Suppressor macrophage treated with lipopolysaccharide for 1 hour (primary cell): ENCODE measurements at regions not wholly inside any gene's neighbourhood (a gene's known extent, or its start where the extent isn't known, plus 50 kb on each side); places are given as distances from the start of the nearest gene placed in this dataset.

Experiments
- DNase-seq, 3 donors: peaks; one replicate each; pipeline ENCODE4 v3.0.0-alpha.2; 2020 to 2022

- no peak for DNase-seq
Measured at GRCh38 chr2:107323946-107324565, 438.1 kb upstream of the ST6GAL2 start.

DNA sequence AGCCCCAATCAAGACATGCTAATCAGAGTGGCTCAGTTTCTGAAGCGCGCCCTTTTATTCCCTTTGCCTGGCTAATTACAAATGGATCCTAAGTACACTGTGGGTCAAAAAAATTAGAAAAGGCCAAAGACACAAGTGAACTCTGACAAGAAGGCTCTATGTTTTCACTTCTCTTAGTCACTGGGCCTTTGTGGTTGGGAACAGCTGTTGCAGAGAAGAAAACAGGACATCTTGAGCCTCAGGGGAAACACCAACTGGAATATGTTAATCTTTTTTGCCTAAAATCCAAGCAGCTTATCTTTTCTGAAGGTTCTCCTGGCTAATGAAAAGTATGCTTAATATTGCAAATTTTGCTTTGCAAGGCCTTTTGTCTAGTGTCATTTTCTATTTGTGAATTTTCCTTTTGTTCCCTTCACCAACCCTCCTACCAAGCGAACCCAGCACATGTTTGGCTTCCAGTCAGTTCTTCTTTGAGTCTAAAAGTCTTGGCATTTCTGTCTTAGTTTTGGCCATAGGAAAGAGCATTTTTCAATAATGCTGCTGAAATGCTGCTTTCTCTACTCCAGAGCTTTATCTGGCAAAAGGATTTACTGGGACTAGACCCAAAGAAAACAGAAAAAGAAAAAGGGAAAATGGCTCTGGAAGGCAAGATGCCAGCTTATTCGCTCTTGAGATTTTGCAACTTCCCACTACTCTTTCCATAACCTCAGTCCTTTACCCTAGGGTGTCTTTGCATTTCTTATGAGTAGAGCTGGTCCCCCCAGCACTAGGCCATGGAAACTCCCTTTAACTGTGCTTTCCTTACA is 440.2 kb upstream of the ST6GAL2 start:
- no peak for DNase-seq

DNA sequence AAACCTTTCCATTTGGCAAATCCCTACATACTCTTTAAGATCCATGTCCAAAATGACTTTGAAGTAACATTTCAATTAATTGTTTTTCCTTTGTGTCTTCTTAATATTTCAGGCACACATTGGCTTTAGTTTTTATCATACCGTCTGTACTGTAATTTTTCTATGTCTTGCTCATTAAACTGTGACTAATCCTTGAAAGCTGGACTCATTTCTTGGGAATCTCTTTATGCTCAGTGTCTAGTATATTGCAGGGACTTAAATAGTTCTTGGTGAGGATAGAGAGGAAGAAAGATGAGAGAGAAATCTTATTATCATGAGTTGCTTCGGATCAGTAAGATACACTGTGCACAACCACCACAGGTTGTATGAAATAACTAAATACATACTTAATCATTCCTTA is 448.3 kb upstream of the ST6GAL2 start:
- no peak for DNase-seq

- DNase-seq = no peak
Measured at GRCh38 chr2:107336526-107336925, 450.6 kb upstream of the ST6GAL2 start.

DNA sequence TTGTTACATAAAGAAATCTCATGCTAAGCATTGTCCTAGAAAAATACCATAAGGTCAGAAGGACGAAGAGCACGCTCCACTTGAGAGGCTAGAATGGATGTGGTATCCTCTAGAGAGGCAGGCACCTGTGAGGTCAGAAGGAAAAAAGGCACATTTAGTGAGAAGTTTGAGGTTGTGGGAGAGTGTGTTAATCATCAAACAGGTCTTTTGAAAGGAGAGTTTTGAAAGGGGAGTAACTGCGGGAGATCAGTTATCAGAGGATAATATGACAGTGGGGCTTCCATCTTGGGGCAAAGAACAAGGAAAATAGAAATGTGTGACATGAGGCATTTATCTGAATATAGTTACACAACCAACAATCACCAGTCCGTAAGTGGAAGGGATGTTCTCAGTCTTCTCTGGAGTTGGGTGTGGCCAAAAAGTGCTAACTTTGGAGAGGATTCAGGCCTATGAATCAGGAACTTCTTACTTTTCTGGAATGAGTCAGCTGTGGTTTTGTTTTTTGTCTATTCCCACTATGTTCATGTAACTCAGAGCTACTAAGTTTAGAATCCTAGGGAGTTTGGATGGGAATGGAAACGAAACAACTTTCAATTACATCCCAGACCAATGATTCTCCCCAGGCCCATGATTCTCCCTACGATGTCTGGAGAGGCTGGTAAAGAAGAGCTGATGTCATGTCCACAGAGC is 451.4 kb upstream of the ST6GAL2 start:
- DNase-seq = no peak

GRCh38 chr2:107338059-107338458 is 452.1 kb upstream of the ST6GAL2 start:
- no peak for DNase-seq

- no peak for DNase-seq
Measured at GRCh38 chr2:107338571-107338970, 452.6 kb upstream of the ST6GAL2 start.

DNA sequence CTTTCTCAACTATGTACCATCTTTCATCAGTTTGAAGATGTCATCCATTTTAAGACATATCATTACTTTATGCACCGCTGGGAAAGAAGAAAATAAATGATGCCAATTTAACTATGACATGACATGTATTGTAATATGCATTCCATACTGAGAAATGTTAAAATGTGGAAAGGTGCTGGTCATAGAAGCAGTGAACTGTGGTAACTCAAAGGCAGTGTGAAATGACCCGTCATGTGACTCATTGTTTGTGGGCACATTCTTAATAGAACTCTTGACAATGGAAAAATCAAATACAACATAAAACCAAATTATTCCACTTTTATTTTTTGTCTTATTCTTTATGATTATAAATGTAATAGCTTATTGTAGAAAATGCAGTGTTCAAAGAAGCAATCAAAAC is 455.0 kb upstream of the ST6GAL2 start:
- no peak for DNase-seq

- DNase-seq = no peak
Measured at GRCh38 chr2:107349329-107349728, 463.4 kb upstream of the ST6GAL2 start.

DNA sequence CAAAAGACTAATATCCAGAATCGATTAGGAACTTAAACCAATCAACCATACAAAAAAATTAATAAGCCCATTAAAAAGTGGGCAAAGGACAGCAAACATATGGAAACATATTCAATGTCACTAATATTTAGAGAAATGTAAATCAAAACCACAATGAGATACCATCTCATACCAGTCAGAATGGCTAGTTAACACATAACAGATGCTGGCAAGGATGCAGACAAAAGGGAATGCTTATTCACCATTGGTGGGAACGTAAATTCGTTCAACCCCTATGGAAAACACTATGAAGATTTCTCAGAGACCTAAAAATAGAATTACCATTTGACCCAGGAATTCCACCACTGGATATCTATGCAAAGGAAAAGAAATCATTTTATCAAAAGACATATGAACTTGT is 468.2 kb upstream of the ST6GAL2 start:
- DNase-seq = no peak

DNA sequence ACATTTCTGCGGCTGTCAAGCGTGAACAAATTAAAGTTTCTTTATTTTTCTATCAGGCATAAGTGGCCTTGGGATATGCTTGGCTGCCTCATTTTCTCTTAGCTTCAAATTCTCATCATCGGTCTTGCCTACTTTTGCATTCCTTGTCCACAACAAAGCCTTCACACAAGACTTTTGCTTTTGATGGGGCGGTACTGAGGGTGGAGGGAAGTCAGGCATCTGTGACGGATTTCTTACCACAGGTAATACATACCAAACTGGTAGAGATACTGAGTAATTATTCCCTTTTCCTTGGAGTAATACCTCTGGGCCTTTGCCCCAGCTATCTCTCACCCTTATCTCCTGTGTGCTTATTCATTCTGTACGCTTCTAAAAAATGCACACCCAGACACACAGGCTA is 468.3 kb upstream of the RGPD4 start:
- no peak for DNase-seq

DNA sequence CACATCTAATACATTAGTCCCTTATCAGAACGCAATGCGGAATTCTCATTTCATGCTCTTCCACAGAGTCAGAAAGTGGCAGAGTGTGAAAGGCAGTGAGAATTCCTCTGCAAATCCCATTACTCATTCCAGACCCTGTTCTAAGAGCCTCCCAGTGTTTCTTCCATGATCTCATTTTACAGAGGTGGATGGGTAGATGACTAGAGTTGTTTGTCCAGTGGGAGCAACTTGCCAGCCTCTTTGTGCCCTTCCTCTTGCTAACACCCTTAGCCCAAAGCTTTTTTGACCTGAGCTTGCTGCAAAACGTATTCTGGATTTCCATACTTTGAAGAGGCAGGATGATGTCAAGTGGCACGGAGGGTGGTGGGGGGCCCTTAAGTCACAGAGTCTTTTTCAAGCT is 467.7 kb upstream of the RGPD4 start:
- no peak for DNase-seq

DNA sequence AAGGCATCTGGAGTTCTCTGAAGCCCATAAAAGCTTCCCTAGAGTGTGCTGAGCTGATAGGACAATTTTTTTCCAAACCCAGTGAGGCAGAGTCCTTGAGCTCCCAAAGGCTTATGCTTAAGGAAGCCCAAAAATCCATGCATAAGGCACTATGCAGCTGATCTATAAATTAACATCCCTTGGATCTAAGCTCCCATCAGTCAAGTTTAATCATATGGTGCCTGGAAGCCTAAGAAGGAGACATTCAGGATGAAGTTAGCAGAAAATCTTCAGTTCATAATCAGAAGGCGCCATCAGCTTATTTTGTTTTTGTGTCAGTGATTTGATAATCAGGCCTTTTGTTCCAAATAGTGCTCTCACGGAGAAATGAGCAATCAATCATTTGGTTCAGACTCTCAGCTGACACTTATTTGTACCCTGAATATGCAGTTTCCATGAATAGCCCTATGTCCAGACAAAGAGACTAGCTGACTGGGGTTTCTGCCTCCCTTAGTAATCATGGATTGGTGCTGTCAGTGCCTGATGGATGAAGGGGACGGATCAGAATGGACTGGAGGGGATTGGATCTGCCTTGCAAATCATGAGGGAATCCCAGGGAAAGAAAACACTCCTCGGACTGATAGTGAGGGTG is 464.8 kb upstream of the RGPD4 start:
- no peak for DNase-seq

DNA sequence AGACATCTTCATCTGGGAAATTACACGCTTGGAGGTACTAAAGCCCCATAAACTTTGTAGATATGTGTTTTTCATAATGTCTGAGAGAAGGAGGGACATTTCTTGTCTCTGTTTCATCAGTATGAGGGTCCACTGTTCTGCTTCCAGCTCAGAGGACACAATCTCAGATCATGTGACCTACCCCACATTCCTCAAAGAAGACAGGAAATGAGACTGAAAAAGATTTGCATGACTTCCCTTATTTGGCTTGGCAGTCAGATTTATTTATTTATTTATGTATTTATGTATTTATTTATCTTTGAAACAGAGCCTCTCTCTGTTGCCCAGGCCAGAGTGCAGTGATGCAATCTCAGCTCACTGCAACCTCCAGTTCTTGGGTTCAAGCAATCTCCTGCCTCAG is 463.7 kb upstream of the RGPD4 start:
- DNase-seq = no peak

DNA sequence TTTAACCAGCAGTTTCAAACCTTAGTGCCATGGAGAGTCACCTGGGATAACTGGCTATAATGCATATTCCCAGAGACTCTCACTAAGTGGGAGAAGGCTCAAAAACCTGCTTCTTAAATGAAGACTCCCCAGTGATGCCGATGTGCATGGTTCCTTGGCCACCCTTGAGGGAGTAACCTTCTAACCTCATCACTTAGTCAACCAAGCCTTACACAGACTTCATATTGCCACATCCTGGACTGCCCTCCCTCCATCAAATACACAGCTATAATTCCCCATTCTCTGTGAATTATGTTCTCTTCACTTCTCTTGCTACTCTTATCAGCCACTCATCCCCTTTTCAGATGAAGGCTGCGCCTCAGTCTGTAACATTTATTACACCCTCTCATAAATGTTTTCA is 462.9 kb upstream of the RGPD4 start:
- no peak for DNase-seq

GRCh38 chr2:107364361-107364950 is 462.2 kb upstream of the RGPD4 start:
- DNase-seq = no peak

DNA sequence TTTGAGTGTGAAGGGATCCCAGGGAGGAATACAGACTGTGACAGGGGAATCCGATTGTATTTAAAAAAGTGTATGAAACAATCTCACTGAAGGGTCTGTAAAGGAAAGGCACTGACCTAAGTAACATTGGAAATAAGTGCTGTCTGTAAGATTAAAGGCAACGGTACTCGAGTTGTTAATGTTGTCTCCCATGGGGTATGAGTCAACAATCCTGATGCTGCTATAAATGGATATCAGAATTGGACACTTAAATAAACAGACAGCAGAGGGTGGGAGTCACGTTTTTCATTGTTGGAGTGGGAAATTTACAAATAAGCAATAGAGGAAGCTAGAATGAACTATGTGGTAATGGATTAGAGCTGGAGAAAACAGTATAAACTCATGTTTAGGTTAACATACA is 452.4 kb upstream of the RGPD4 start:
- DNase-seq = no peak

DNA sequence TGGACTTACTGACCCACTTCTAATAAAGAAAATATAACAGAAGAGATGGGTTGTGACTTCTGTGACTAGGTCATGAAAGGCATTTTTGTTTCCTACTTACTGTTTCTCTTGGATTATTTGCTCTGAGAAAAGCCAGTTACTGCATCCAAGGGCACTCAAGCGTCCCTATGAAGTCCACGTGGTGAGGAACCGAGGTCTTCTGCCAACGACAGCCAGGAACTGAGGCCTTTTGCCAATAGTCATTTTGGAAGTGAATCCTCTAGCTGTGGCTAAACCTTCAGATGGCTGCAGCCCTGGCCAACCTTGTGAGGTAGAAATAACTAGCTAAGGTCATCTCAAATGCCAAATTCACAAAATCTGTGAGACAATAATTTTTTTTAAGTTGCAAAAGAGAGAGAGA is 449.8 kb upstream of the RGPD4 start:
- DNase-seq = no peak

DNA sequence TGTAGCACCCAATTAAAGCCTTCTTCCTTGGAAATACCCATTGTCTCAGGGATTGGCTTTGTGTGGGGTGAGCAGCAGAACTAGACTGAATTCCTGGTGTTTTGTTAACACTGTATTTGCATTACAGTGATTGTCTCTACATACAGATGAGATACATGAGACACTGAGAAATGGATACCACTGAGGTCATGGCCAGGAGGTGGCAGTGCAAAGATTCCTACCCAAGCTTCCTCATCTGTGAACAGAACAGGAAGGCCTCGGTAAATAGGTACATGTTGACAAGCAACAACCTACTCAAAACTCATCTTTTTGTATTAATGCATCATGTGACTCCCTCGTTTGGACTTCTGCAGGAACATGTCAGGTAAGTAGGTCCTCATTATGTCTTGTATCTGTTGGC is 445.8 kb upstream of the RGPD4 start:
- DNase-seq = no peak

GRCh38 chr2:107383691-107384090 is 443.0 kb upstream of the RGPD4 start:
- no peak for DNase-seq

DNA sequence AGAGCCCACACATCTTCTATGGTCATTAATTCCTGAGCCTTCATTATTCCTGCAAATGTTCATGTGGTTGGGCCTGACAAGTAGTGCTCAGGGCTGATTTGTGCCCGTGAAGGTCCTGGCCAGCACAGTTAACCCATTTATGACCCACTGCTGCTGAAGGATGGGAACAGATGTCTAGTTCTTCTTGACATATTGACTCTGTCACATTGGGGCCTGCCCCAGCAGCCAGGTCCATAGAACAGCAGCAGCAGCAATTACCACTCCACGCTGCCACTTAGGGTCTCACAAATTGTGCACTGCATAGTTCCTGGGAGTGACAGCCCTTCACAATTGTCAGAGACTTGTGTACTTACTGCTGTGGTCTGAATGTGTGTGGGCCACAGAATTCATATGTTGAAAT is 442.3 kb upstream of the RGPD4 start:
- DNase-seq = no peak

- no peak for DNase-seq
Measured at GRCh38 chr2:107385921-107386320, 440.8 kb upstream of the RGPD4 start.

- DNase-seq = no peak
Measured at GRCh38 chr2:107392241-107392704, 434.4 kb upstream of the RGPD4 start.
